HG03457 (cell line): ENCODE measurements at regions not wholly inside any gene's neighbourhood (a gene's known extent, or its start where the extent isn't known, plus 50 kb on each side); places are given as distances from the start of the nearest gene placed in this dataset.

Experiments
- ATAC-seq: cut with Tn5 transposase; IDR thresholded peaks from one replicate; pipeline ENCODE4 v1.9.1; 2021; ENCODE audit warnings: moderate number of reproducible peaks; ENCODE audit not compliant: unreplicated experiment

DNA sequence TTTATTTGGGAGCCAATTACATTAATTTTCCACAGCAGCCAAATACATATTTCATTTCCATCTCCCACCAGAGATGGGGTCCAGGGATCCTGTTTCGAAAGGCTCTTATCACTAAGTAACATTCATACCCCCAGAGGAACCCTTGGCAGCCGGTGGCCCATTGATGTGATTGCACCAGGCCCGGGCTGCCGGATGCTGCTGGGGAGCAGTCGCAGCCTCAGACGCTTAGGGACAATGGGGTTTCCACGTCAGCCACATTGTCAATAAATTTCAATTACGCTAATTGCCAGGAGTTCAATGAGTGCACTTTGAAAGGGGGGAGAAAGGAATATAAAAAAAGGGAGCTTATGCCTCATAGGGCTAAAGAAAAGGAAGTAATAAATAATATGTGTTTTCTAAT, 478.8 kb upstream of the ADAMTS16 start:
- ATAC-seq = no peak

DNA sequence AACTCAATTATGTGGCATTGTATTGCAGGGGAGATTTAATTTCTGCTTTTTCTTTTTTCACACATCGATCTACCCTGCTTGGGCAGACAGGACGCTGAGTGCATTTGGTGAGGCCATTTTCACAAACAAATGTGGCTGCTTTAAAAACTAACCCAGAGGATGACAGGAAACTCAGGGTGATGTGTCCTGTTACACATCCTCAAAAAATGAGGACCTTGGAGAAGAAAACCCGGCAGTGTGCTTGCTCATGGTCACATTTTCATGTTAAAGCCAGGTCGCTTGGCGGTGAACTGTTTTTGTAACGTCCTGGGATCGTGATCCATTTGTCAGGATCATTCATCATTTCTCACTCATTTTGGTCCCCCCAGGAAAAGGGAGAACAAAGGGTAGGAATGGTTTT, 478.3 kb upstream of the ADAMTS16 start:
- no peak for ATAC-seq

DNA sequence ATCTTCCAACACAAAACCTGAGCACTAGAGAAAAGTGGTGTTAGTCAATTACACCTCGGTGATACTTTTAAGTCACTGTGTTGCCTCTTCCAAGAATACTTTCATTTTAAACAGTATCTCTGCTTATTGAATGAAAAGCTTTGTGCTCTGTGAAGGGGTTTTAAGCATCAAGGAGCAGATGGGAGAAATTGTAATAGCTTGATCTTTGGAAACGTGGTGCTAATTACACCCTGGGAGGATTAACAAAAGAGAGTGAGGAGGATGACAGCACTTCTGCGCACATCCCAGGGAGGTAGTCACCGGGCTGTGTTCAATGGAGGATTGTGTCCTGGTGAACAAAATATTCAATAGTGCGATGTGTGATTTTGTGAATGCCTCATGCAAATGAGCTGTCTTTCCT, 477.4 kb upstream of the ADAMTS16 start:
- ATAC-seq = no peak

DNA sequence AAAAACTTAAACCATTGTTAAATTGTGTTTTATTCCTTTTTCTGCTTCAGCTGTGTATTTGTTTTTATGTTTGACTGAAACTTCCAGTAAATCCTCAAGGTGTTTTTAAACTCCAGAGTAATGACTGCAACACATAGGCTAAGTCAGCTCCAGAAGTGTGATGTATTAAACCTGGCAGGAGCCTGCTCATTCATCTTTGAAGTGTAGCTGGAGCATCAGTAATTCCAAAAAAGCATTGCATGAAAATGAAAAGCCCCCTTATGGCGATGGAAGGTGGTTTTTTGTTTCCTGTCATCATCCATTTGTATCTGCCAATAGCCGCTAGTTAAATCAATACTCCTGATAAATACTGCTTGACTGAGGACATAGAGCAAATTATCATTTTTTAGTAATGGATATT, 474.2 kb upstream of the ADAMTS16 start:
- ATAC-seq = no peak

DNA sequence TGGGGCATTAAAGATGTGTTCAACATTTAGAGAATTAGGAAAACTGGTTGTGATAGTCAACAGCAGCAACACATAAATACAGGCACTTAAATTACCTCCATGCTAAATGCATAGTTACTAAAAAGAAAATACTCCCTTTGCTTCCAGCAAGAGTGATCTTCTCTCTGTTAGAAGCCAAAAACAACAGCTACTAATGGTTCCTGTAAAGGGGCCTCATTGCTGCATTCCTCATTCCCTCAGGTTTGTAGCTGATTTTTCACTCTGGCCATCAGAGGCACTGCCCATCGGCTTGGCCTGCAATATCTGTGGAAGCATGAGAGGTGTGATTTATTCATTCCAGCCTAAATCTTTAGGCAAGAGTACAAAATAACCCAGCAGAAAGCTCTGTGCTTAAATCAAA, 466.0 kb upstream of the ADAMTS16 start:
- no peak for ATAC-seq

DNA sequence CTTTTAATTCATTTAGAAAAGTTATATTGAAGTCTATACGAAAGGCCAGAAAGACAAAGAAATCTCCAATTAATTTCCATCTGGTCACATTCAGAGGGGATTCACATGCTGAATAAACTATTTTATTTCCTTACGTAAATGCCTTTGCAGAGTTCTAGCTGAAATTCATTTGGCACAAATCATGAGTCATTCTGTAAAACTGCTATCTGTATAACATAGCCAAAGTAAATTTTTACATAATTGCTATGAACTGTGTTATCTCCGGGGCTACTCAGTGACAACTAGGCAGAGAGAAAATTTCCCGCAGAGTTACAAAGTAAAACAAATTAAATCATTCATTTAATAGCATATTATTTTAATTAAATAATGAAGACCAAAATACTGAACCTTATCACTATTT, 463.2 kb upstream of the ADAMTS16 start:
- no peak for ATAC-seq

DNA sequence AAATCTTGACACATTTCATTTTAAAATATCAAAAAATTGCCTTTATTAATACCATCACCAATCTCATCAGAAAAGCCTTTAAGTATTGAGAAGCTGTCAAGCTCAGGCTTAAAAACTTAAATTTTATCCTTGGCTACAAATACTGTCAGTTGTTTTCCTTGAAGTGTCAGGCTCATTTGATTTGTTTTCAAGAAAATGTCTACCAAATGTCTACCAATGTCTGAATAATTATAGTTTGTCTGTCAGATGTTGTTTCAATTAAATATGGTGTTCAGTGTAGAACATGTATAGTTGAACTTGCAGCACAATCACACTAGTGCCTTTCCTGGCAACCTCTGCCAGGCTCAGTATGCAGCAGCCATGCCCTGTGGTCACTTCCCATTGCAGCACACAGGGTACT, 455.2 kb upstream of the ADAMTS16 start:
- no peak for ATAC-seq

DNA sequence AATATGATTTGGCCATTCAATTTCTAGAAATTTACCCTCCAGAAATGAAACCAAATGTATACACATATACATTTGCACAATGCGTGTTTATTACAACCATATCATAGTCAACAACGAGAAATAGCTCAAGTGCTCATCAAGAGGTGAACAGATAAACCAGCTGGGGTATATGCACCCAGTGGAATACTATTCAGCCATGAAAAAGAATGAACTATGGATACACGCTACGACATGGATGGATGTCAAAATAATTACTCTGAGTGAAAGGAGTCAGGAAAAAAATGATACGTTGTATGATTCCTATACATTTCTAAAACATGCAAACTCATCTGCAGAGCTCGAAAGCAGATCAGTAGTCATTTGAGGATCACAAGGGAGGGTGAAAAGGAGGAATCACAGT, 441.5 kb upstream of the ADAMTS16 start:
- ATAC-seq = no peak

DNA sequence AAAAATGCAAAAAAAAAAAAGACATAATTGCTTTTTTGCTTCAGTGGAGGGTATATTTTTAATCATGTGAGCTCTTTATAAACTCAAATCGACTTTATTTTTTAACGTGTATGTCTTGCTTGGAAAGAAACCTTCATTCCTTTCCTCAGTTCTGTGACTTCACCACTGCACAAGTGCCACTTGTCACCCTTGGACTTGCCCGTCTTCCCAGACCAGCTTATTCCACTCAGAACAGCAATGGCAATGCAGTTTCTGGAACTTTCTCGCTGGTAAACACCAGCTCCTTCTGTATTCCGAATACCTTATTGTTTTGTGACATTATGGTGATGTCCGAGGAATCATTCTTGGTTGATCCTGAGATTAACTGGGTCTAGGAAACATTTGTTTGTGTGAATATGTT, 440.5 kb upstream of the ADAMTS16 start:
- ATAC-seq = no peak

DNA sequence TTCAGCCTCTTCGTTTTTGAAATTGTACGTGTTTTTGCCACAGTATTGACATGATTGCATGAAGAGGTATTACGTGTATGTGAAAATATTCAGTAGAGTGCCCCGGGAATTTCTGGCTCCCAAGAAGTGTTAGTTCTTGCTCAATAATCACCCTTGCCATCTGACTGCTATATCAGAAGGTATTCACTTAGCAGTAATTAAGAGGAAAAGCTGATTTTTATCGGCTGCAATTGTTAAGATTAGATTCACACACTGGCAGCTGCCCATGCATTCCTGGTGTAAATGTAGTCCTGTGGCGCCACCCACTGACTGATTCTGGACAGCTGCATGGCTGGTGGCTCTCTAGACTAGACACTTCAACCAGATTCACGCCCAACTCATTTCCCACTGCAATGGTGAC, 440.1 kb upstream of the ADAMTS16 start:
- ATAC-seq = no peak

DNA sequence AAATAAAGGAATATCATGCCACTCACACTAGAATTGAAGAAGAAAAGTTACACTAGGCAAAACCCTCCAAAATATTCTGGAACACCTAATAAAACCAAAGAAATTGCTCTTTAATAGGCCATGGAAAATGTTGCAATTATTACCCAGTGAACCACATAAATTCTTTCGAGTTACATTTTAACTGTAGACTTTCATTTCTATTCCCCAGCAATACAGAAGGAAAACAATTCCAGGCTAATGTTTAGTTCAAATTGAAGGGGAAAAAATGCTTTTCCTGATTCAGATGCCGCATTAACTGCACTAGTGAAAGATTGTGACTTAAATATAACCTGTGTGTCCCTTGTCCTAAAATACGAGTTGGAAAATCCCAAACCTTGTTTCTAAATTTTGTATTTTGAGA, 439.3 kb upstream of the ADAMTS16 start:
- no peak for ATAC-seq

DNA sequence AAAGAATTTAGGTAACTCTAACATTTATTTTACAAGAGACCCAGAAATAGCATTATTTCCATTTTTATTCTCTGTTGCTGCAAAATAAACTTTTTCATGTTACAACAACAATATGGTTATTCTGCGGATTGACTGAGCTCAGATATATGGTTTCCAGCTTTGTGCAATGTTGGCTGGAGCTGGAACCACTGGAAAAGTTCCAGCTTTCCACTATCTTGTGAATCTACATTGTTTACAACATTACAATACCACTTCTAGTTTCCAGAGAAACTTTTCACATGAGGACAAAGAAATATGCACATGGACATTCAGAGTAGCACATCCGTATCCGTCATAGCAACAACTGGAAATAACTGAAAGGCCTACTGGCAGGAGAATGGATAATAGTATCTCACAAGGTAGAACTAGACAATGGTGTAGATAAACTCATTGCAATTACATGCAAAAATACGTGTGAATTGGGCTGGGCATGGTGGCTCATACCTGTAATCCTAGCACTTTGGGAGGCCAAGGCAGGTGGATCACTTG, 436.1 kb upstream of the ADAMTS16 start:
- ATAC-seq = no peak

DNA sequence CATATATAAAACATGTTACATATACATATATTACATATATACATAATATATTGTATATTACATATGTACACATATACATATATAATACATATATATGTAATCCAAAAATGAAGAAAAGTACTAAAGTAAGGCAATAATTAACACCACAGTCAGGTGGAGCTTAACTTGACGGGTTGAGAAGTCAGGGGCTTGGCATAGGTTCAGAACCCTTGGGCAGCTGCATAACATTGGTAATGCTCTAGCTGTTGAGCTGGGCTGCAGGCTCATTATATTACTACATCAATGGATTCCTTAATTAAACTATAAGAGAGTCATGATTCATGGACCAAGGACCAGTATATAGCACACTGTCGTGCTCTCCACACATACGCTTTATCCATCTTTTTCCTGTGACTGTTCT, 435.2 kb upstream of the ADAMTS16 start:
- ATAC-seq = no peak

DNA sequence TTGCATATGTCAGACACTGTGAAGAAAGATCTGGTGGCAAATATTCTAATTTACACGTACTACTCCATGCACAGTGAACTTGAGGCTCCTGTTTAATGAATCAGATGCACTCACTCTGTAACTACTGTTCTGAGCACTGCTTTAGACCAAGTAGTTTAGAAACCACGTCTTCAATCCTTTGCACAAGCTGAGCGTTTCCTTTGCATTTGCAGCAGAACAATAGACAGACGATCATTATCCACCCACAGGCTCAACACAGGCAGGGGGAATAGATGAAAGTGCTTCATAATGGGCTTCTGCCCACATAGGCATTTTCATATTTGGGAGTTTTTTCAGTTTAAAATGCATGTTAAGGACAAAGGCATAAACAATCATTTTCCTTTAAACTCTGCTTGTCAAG, 423.3 kb upstream of the ADAMTS16 start:
- no peak for ATAC-seq

DNA sequence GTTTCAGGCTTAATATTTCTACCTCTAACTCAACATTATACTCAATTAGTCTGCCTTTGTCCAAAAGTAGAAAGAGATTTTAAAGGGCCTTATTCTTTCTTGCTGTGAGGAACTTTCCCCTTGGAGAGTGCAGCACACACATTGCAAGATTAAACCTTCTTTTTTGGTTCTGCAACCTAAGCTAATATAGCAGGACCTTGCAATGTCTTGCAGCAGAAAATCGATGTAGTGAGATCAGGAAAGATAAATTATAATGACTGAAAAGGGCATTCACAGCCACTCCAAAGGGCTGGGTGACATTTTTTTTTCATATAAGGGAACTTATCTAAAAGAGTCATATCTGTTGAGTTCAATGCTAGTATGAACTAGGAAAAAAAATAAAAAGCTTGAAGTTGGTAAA, 422.7 kb upstream of the ADAMTS16 start:
- no peak for ATAC-seq

DNA sequence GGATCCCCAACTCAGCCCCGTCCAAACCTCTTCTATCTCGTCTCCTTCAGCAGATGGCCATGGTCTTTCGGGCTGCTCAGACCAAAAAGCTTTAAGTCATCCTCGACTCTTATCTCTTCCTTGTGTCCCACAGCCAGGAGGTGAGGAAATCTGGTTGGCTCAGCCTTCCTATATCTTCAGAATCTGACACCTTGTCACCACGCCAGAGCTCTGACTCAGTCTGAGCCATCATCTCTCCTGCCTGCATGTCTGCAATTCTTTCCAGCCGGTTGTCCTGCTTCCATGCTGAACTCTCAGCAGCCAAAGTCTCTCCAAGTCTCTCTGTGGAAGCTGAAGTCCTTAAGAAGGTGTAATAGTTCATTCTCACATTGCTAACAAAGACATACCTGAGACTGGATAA, 419.3 kb upstream of the ADAMTS16 start:
- ATAC-seq = no peak

DNA sequence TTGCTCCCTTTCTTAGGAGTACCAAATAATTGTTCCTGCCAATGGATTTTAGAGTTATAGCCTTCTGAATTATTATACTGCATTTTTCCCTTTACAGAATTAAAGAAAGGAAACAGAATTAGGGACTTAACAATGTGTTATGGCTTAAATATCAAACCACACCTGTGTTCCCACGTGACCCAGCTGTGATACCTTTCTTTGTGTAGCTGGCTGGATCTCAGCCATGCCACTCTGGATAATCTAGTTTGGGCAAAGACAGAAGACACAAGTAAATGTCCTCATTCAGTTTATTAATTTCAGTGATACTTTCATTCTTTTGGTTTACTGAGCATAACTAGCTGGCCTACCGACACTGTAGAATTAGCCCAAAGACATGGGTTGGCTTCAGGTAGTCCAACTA, 417.2 kb upstream of the ADAMTS16 start:
- ATAC-seq = no peak

DNA sequence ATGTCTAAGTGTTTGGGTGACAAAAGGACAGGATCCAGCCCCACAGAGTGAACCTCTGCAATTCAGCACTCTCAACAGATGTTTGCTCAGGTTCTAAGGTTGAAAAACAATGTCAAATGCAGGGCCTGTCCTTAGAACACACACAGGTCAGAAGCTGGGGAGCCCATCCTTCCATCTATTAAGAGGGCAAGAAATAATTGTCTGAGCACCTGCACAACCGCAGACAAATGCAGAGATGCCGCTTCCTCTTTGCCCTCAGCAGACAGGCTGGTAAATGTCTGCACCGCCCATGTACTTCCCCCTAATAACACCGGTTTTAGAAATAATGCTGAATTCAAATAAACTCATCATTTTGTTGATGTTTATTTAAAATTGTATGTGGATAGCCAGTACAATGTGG, 414.5 kb upstream of the ADAMTS16 start:
- ATAC-seq = no peak

DNA sequence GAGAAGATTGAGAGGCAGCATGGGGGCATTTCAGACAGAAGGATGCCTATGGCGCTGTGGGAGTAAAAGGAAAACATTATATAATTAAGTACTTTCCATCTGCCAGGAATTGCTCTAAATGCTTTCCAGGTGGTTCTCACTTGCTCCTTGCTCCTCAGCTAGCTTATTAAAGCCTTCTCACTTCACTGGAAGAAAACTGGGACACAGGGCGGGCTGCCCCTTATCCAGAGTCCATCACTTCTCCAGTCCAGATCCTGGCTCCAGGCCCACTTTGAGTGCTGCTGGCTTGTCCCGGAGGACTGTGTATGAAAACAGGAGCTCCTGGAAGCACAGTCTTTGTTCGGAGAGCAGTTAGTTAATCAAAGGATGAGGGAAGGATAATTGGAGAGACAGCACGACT, 409.9 kb upstream of the ADAMTS16 start:
- ATAC-seq = no peak

DNA sequence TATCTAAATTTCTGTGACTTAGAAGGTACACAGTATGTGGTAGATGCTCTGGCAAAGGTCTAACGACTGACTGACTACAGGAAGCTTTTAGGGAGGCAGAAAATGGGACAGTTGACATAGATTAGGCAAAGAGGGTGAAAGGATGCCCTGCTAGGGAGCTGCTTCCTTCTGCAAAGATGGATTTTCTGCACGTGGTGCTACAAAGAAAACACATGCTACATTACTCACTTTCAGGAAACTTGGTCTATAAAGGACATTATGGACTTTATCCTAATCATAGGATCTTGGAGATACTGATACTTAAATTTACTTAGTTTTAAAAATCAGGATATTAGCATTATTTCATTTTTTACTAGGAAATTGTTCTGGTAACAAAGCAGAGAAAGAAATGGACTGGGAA, 405.8 kb upstream of the ADAMTS16 start:
- ATAC-seq = no peak

DNA sequence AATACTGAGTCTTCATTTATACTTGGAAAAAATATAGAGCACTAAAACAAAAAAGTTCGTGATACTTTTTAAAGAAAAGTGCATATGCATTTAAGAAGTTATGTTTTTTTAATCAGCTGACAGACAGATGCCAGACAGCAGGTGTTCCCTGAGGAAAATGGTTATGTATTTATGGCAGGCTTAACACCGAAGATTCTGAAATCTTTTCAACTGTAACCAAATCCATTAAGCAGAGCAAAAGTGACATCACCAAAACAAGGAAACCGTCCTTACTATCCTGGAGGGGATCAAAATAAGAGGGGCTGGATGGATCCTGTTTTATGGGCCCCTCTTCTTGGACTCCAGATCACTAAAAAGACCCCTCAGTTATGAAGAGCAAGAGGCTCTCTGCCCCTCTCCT, 404.9 kb upstream of the ADAMTS16 start:
- ATAC-seq = no peak

DNA sequence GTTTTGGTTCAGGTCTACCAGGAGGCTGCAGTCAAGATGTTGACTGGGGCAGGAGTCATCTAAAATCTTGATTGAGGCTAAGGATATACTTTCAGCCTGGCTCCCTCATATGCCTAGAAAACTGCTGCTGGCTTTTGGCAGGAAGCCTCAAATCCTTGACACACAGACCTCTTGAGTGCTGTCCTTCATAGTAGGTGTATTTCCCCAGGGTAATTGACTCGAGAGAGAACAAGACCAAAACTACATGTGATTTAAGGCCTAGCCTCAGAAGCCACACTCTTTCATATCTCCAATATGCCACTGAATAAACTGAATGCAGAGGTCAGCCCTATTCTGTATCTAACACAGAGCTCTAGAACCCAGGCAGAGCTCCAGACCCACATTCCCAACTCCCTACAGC, 402.3 kb upstream of the ADAMTS16 start:
- ATAC-seq = no peak

DNA sequence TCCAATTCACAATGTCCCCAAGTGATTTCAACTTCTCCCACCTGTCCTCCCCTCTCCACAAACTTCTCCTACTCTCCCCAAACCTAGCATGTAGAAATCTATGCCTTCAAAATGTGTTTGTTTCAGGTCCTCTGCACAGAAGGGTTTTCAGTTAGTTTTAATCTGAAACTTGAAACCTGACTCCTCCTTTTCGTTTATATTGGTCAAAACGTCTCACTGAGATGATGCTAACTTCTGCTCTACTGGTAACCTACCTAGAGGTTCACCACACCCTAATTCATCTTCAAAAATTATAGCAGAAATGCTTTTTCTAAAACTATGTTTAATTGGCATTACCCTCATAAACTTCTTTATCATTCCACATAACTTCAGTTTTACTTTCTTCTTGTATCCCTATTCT, 401.8 kb upstream of the ADAMTS16 start:
- ATAC-seq = no peak

DNA sequence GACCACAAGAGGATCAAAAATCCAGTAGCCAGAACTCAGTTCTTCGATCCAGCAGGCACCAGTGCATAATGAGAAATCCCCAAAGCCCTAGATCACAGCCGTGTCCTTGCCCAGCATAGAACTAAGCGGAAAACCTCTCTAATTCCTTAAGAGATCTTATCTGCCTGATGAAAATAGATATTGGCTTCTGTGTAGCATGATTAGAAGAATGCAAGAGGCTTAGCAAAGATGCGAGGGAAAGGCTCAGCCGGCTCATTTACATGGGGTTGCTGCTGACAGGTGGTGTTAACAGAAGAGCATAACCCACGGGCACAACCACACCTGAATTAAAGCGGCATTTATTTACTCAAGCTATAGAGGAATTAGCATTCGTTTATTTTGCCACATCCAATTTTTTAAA, 400.0 kb upstream of the ADAMTS16 start:
- ATAC-seq = no peak
